ENCODE measurements at regions not wholly inside any gene's neighbourhood (a gene's known extent, or its start where the extent isn't known, plus 50 kb on each side); places are given as distances from the start of the nearest gene placed in this dataset.

DNA sequence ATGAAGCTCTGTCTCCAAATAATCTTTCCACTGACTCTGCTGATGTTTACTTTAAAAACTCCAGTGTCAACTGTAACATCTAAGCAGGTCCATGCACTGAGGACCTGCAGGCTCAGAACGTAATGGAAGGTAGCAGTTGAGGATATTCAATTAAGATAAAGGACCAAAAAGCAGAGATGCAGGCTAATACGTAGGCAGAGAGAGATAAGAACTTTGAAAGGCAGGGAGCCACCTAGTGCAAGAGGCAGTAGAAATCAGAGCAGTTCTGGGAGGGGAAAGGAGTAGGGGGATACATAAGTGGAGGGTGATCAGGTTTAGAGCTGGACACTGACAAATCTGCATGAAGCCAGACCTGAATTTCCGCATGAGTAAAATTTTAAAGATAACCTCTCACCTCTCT is 114.5 kb upstream of the POM121L12 start:
- TF ChIP-seq, protein P1, sequence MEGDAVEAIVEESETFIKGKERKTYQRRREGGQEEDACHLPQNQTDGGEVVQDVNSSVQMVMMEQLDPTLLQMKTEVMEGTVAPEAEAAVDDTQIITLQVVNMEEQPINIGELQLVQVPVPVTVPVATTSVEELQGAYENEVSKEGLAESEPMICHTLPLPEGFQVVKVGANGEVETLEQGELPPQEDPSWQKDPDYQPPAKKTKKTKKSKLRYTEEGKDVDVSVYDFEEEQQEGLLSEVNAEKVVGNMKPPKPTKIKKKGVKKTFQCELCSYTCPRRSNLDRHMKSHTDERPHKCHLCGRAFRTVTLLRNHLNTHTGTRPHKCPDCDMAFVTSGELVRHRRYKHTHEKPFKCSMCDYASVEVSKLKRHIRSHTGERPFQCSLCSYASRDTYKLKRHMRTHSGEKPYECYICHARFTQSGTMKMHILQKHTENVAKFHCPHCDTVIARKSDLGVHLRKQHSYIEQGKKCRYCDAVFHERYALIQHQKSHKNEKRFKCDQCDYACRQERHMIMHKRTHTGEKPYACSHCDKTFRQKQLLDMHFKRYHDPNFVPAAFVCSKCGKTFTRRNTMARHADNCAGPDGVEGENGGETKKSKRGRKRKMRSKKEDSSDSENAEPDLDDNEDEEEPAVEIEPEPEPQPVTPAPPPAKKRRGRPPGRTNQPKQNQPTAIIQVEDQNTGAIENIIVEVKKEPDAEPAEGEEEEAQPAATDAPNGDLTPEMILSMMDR (IDR thresholded peaks at IDR 0.05; ENCODE audit: poor library complexity, severe bottlenecking) = no peak
- Histone ChIP-seq H3K4me1 (ENCODE audit: insufficient read depth, poor library complexity, severe bottlenecking) (no peaks in the 10 kb centered on the region), H3K9me3 (ENCODE audit: severe bottlenecking) (no peaks in the 10 kb centered on the region), H3K36me3 (ENCODE audit: low read depth) (no peaks in the 10 kb centered on the region), H3K27ac (ENCODE audit: poor library complexity, severe bottlenecking) (no peak overlapping the region), H3K4me3 (ENCODE audit: severe bottlenecking) (no peak overlapping the region), H3K27me3 (ENCODE audit: insufficient read depth, poor library complexity, severe bottlenecking) (no peaks in the 10 kb centered on the region)
- DNase-seq (ENCODE audit: low spot score) = no peak
- ATAC-seq (ENCODE audit: low read depth) = no peak

DNA sequence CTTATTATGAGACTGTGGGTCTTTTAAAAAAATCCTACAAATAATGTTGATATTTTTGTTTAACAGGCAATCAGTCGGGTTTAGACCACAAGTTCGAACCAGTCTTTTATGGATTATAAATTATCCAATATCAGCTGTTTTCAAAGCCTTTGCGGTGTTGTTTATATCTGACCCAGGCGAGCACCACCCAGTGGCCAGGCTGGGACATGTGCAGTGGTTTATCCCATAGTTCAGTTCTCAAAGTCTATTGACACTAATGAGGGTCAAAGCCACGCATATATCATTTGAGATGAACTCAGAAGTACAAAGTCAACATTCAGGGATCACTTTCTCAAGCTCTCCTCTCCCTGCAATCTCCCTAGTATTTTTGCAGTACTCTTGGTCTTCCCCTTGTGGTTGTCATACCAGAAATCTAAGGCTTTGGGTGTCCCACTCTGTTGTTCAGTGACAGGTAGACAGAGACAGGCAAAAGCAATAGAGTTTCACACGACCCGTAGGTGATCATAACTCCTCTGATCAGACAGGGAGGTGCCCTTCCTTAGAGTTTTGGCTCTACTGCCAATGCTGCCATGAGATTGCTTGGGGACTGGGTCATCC is 117.4 kb upstream of the POM121L12 start:
- TF ChIP-seq, protein P1 (IDR thresholded peaks at IDR 0.05; ENCODE audit: poor library complexity, severe bottlenecking) = peak; percentile 65
- Histone ChIP-seq H3K4me3 (ENCODE audit: severe bottlenecking) (no peak overlapping the region), H3K36me3 (ENCODE audit: low read depth) (no peaks in the 10 kb centered on the region), H3K27ac (ENCODE audit: poor library complexity, severe bottlenecking) (no peak overlapping the region), H3K4me1 (ENCODE audit: insufficient read depth, poor library complexity, severe bottlenecking) (no peaks in the 10 kb centered on the region), H3K9me3 (ENCODE audit: severe bottlenecking) (no peaks in the 10 kb centered on the region), H3K27me3 (ENCODE audit: insufficient read depth, poor library complexity, severe bottlenecking) (no peaks in the 10 kb centered on the region)
- no peak for DNase-seq (ENCODE audit: low spot score)
- ATAC-seq (ENCODE audit: low read depth) = no peak

DNA sequence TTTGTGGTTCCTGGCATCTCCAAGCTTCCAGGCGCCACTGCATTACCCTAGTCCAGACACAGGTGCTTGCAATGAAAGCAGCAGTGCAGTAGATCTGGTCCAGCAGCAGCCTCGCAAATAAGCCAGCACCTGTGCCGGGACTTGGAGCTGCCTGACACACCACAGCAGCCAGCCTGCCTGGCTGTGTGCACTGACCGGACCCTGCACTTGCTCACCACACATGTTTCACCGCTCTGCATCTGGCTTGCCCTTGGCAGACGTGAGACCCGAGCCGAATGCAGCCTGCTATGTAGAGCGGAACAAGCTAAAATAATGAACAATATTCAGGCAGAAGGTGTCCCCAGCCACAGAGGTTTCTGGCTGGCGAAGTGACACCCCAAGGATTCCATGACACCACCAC is 123.6 kb upstream of the POM121L12 start:
- TF ChIP-seq, protein P1 (IDR thresholded peaks at IDR 0.05; ENCODE audit: poor library complexity, severe bottlenecking) = no peak

DNA sequence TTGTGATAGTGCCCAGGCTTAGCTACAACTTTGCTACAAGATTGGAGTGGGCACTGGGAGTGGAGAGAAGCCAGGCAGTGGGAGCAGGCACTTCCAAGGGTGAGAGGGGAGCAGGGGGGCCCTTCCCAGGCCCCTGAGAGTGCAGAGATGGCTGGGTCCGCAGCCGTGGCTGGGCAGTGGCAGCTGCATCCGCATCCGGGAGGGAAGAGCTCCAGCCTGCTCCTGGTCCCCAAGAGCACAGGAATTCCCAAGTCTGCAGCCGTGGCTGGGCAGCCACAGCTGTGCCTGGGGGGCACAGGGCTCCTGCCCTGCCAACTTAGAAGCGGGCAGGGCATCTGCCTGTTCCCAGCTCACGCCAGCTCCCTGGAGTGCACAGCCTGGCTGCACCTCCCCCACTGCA is 124.1 kb upstream of the POM121L12 start:
- TF ChIP-seq, protein P1 (IDR thresholded peaks at IDR 0.05; ENCODE audit: poor library complexity, severe bottlenecking) = no peak
- DNase-seq (ENCODE audit: low spot score) (no peak), ATAC-seq (ENCODE audit: low read depth) (no peak)
- Histone ChIP-seq H3K36me3 (ENCODE audit: low read depth) (no peaks in the 10 kb centered on the region), H3K4me3 (ENCODE audit: severe bottlenecking) (no peak overlapping the region), H3K27me3 (ENCODE audit: insufficient read depth, poor library complexity, severe bottlenecking) (peaks cover 7% of the 10 kb centered on the region), H3K27ac (ENCODE audit: poor library complexity, severe bottlenecking) (no peak overlapping the region), H3K9me3 (ENCODE audit: severe bottlenecking) (no peaks in the 10 kb centered on the region), H3K4me1 (ENCODE audit: insufficient read depth, poor library complexity, severe bottlenecking) (no peaks in the 10 kb centered on the region)

More for the DNA sequence above, 123.6 kb upstream of the POM121L12 start:
- ATAC-seq (ENCODE audit: low read depth) (no peak), DNase-seq (ENCODE audit: low spot score) (no peak)
- Histone ChIP-seq H3K27me3 (ENCODE audit: insufficient read depth, poor library complexity, severe bottlenecking) (peaks cover 2% of the 10 kb centered on the region), H3K4me3 (ENCODE audit: severe bottlenecking) (no peak overlapping the region), H3K4me1 (ENCODE audit: insufficient read depth, poor library complexity, severe bottlenecking) (no peaks in the 10 kb centered on the region), H3K9me3 (ENCODE audit: severe bottlenecking) (no peaks in the 10 kb centered on the region), H3K36me3 (ENCODE audit: low read depth) (no peaks in the 10 kb centered on the region), H3K27ac (ENCODE audit: poor library complexity, severe bottlenecking) (no peak overlapping the region)

DNA sequence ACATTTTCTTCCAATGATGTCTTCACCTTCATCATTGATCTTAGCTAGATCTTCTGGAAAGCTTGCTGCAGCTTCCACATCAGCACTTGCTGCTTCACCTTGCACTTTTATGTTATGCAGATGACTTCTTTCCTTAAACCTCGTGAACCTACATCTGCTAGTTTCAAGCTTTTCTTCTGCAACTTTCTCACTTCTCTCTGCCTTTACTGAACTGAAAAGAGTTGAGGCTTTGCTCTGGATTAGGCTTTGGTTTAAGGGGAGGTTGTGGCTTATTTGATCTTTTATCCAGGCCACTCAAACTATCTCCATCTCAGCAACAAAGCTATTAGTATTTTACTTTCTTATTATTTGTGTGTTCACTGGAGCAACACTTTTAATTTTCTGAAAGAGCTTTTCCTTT is 125.5 kb upstream of the POM121L12 start:
- H3K27me3 ChIP-seq (ENCODE audit: insufficient read depth, poor library complexity, severe bottlenecking) = peaks cover 7% of the 10 kb centered on the region
- TF ChIP-seq, protein P1 (IDR thresholded peaks at IDR 0.05; ENCODE audit: poor library complexity, severe bottlenecking) = no peak
- no peak overlapping the region for H3K4me3 ChIP-seq (ENCODE audit: severe bottlenecking)
- no peaks in the 10 kb centered on the region for H3K9me3 ChIP-seq (ENCODE audit: severe bottlenecking)
- no peaks in the 10 kb centered on the region for H3K36me3 ChIP-seq (ENCODE audit: low read depth)
- H3K4me1 ChIP-seq (ENCODE audit: insufficient read depth, poor library complexity, severe bottlenecking) = no peaks in the 10 kb centered on the region
- DNase-seq (ENCODE audit: low spot score) (no peak), ATAC-seq (ENCODE audit: low read depth) (no peak)
- no peak overlapping the region for H3K27ac ChIP-seq (ENCODE audit: poor library complexity, severe bottlenecking)

All from RWPE2 (cell line).